ENCODE measurements at regions not wholly inside any gene's neighbourhood (a gene's known extent, or its start where the extent isn't known, plus 50 kb on each side); places are given as distances from the start of the nearest gene placed in this dataset.

- H3K27me3 ChIP-seq (ENCODE audit: control insufficient read depth, insufficient read depth, low read length): no peaks in the 10 kb centered on the region
- no peaks in the 10 kb centered on the region for H3K36me3 ChIP-seq (ENCODE audit: control insufficient read depth, insufficient read depth, low read length)
- no peaks in the 10 kb centered on the region for H3K4me1 ChIP-seq (ENCODE audit: control insufficient read depth, insufficient read depth, low read length)
- H3K9me3 ChIP-seq (ENCODE audit: control insufficient read depth, insufficient read depth, low read length): no peaks in the 10 kb centered on the region
- H3K4me3 ChIP-seq (ENCODE audit: low read length): no peak overlapping the region
- WGBS (ENCODE audit: insufficient coverage, insufficient read length): no CpG with 5 or more reads among the region's 2 CpGs
- H3K27ac ChIP-seq (ENCODE audit: low read length): no peak overlapping the region
- no peak for DNase-seq (ENCODE audit: low read depth, low spot score)
Observed at GRCh38 chr13:85900521-85900920, 101.3 kb upstream of the SLITRK6 start.

- Histone ChIP-seq H3K4me3 (ENCODE audit: low read length) (no peak overlapping the region), H3K36me3 (ENCODE audit: control insufficient read depth, insufficient read depth, low read length) (no peaks in the 10 kb centered on the region), H3K27me3 (ENCODE audit: control insufficient read depth, insufficient read depth, low read length) (no peaks in the 10 kb centered on the region), H3K4me1 (ENCODE audit: control insufficient read depth, insufficient read depth, low read length) (no peaks in the 10 kb centered on the region), H3K9me3 (ENCODE audit: control insufficient read depth, insufficient read depth, low read length) (no peaks in the 10 kb centered on the region), H3K27ac (ENCODE audit: low read length) (no peak overlapping the region)
- DNase-seq (ENCODE audit: low read depth, low spot score): no peak
- WGBS (ENCODE audit: insufficient coverage, insufficient read length): no CpG with 5 or more reads among the region's 3 CpGs
Observed at GRCh38 chr13:85896516-85897450, 97.6 kb upstream of the SLITRK6 start.

GRCh38 chr13:85887406-85887805 is 88.2 kb upstream of the SLITRK6 start:
- Histone ChIP-seq H3K4me3 (ENCODE audit: low read length) (no peak overlapping the region), H3K27me3 (ENCODE audit: control insufficient read depth, insufficient read depth, low read length) (no peaks in the 10 kb centered on the region), H3K27ac (ENCODE audit: low read length) (no peak overlapping the region), H3K9me3 (ENCODE audit: control insufficient read depth, insufficient read depth, low read length) (no peaks in the 10 kb centered on the region), H3K36me3 (ENCODE audit: control insufficient read depth, insufficient read depth, low read length) (no peaks in the 10 kb centered on the region), H3K4me1 (ENCODE audit: control insufficient read depth, insufficient read depth, low read length) (no peaks in the 10 kb centered on the region)
- no CpG with 5 or more reads among the region's 1 CpG for WGBS (ENCODE audit: insufficient coverage, insufficient read length)
- DNase-seq (ENCODE audit: low read depth, low spot score): no peak

GRCh38 chr13:85879014-85879413 is 79.8 kb upstream of the SLITRK6 start:
- Histone ChIP-seq H3K9me3 (ENCODE audit: control insufficient read depth, insufficient read depth, low read length) (no peaks in the 10 kb centered on the region), H3K4me1 (ENCODE audit: control insufficient read depth, insufficient read depth, low read length) (no peaks in the 10 kb centered on the region), H3K4me3 (ENCODE audit: low read length) (no peak overlapping the region), H3K27me3 (ENCODE audit: control insufficient read depth, insufficient read depth, low read length) (no peaks in the 10 kb centered on the region), H3K27ac (ENCODE audit: low read length) (no peak overlapping the region), H3K36me3 (ENCODE audit: control insufficient read depth, insufficient read depth, low read length) (no peaks in the 10 kb centered on the region)
- WGBS (ENCODE audit: insufficient coverage, insufficient read length): no CpG with 5 or more reads among the region's 2 CpGs
- DNase-seq (ENCODE audit: low read depth, low spot score): no peak

- no peaks in the 10 kb centered on the region for H3K36me3 ChIP-seq (ENCODE audit: control insufficient read depth, insufficient read depth, low read length)
- WGBS (ENCODE audit: insufficient coverage, insufficient read length): no CpG with 5 or more reads among the region's 1 CpG
- no peak overlapping the region for H3K27ac ChIP-seq (ENCODE audit: low read length)
- DNase-seq (ENCODE audit: low read depth, low spot score): peak; percentile 9
- no peaks in the 10 kb centered on the region for H3K4me1 ChIP-seq (ENCODE audit: control insufficient read depth, insufficient read depth, low read length)
- no peaks in the 10 kb centered on the region for H3K9me3 ChIP-seq (ENCODE audit: control insufficient read depth, insufficient read depth, low read length)
- H3K27me3 ChIP-seq (ENCODE audit: control insufficient read depth, insufficient read depth, low read length): no peaks in the 10 kb centered on the region
- H3K4me3 ChIP-seq (ENCODE audit: low read length): no peak overlapping the region
Observed at GRCh38 chr13:85864963-85865530, 65.8 kb upstream of the SLITRK6 start.

GRCh38 chr13:85853901-85854663 is 54.9 kb upstream of the SLITRK6 start:
- no peaks in the 10 kb centered on the region for H3K9me3 ChIP-seq (ENCODE audit: control insufficient read depth, insufficient read depth, low read length)
- H3K4me3 ChIP-seq (ENCODE audit: low read length): no peak overlapping the region
- no peaks in the 10 kb centered on the region for H3K27me3 ChIP-seq (ENCODE audit: control insufficient read depth, insufficient read depth, low read length)
- H3K27ac ChIP-seq (ENCODE audit: low read length): no peak overlapping the region
- WGBS (ENCODE audit: insufficient coverage, insufficient read length): no CpG with 5 or more reads among the region's 11 CpGs
- H3K36me3 ChIP-seq (ENCODE audit: control insufficient read depth, insufficient read depth, low read length): no peaks in the 10 kb centered on the region
- no peak for DNase-seq (ENCODE audit: low read depth, low spot score)
- H3K4me1 ChIP-seq (ENCODE audit: control insufficient read depth, insufficient read depth, low read length): no peaks in the 10 kb centered on the region

- no peaks in the 10 kb centered on the region for H3K9me3 ChIP-seq (ENCODE audit: control insufficient read depth, insufficient read depth, low read length)
- no peak overlapping the region for H3K27ac ChIP-seq (ENCODE audit: low read length)
- no peak for DNase-seq (ENCODE audit: low read depth, low spot score)
- H3K4me3 ChIP-seq (ENCODE audit: low read length): no peak overlapping the region; the same call in 1 of the 2 replicates
- no peaks in the 10 kb centered on the region for H3K27me3 ChIP-seq (ENCODE audit: control insufficient read depth, insufficient read depth, low read length)
- H3K4me1 ChIP-seq (ENCODE audit: control insufficient read depth, insufficient read depth, low read length): no peaks in the 10 kb centered on the region
- no peaks in the 10 kb centered on the region for H3K36me3 ChIP-seq (ENCODE audit: control insufficient read depth, insufficient read depth, low read length)
- no CpG with 5 or more reads among the region's 8 CpGs for WGBS (ENCODE audit: insufficient coverage, insufficient read length)
Observed at GRCh38 chr13:85853161-85853894, 54.1 kb upstream of the SLITRK6 start.

All from iPS DF 6.9 (cell line).